Neural cell (in vitro differentiated cells): ENCODE measurements at regions not wholly inside any gene's neighbourhood (a gene's known extent, or its start where the extent isn't known, plus 50 kb on each side); places are given as distances from the start of the nearest gene placed in this dataset.

Experiments
- EP300 ChIP-seq: fragments of 450-650 bp; conservative IDR thresholded peaks from 2 replicates; pipeline ENCODE4 v1.6.1; 2014; ENCODE audit warnings: antibody characterized with exemption, mild to moderate bottlenecking, moderate library complexity; ENCODE audit not compliant: poor library complexity, severe bottlenecking
- EZH2 ChIP-seq: fragments of 200-600, 300-800 bp; shearing (Covaris generic), sonication (generic); IDR thresholded peaks from 2 replicates; pipeline ENCODE4 v1.6.1; 2014; ENCODE audit warnings: antibody characterized with exemption, low read length, borderline replicate concordance, mild to moderate bottlenecking; ENCODE audit not compliant: insufficient read depth, poor library complexity, severe bottlenecking
- TAF1 ChIP-seq: IDR thresholded peaks from 2 replicates; pipeline ENCODE4 v1.6.1; 2012; ENCODE audit warnings: low read depth

DNA sequence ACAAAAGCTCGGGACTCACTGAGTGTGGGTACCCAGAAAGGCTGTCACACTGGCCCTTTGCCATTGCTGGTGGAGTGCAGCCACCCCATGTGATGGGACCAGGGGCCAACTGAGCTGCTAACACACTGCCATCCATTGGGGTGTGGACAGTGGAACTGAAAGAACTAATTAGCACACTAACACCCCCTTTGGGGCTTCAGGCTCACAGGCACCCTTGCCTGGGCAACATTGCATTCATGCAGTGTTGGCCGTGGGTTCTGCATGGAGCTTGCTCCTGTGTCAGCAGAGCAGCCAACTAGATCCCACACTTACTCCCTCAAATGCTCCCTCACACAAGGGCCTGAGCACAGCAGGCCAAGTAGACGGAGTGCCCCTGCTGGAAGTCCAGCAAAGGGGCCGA is 476.0 kb upstream of the ASIC2 start:
- TF ChIP-seq TAF1 (no peak), EZH2 (no peak), EP300 (no peak)
